HEK293 (cell line): ENCODE measurements at regions not wholly inside any gene's neighbourhood (a gene's known extent, or its start where the extent isn't known, plus 50 kb on each side); places are given as distances from the start of the nearest gene placed in this dataset.

Source experiments
- CTCF ChIA-PET: fragments of 350-600 bp; formaldehyde crosslinking; extraction: SDS; loops from one replicate; lab custom pipeline; 2021; ENCODE audit warnings: antibody characterized with exemption; lab: Yijun Ruan, JAX
- POLR2A ChIA-PET: fragments of 300-600 bp; formaldehyde crosslinking; extraction: SDS; loops from one replicate; lab custom pipeline; 2020; ENCODE audit warnings: antibody characterized with exemption, inconsistent platforms; lab: Yijun Ruan, JAX
- H3K27ac ChIP-seq: fragments of 200-500 bp; sonication (Bioruptor generic); 2 replicates; pipeline ENCODE4 v1.5.1; 2014; ENCODE audit warnings: low read depth, low read length, control low read depth, inconsistent platforms; ENCODE audit errors: extremely low read depth
- H3K36me3 ChIP-seq, 2 experiments: fragments of 200-500 bp in 1 of 2; sonication (Bioruptor generic) in 1 of 2; 1 replicate in 1 of 2; 2 replicates in 1 of 2; pipeline ENCODE4 v1.5.1; 2014 to 2017; ENCODE audit warnings: inconsistent platforms in 2 of 2, low read length in 2 of 2; ENCODE audit not compliant: control insufficient read depth in 2 of 2, insufficient read depth in 1 of 2
- H3K4me1 ChIP-seq: fragments of 200-500 bp; sonication (Bioruptor generic); 2 replicates; pipeline ENCODE4 v1.5.1; 2014; ENCODE audit warnings: mild to moderate bottlenecking, low read length, inconsistent platforms; ENCODE audit not compliant: control insufficient read depth, insufficient read depth
- H3K4me3 ChIP-seq: 2 replicates; pipeline ENCODE4 v1.5.1; 2011; ENCODE audit warnings: low read depth, mild to moderate bottlenecking, control low read depth, low read length, moderate library complexity
- H3K9me3 ChIP-seq: fragments of 200-500 bp; sonication (Bioruptor generic); 2 replicates; pipeline ENCODE4 v1.5.1; 2014; ENCODE audit warnings: low read depth, low read length, inconsistent platforms; ENCODE audit not compliant: control insufficient read depth, insufficient read depth
- BCL11A ChIP-seq: fragments of 450-650 bp; formaldehyde crosslinking; IDR thresholded peaks from 2 replicates; pipeline ENCODE4 v1.5.1; 2016; ENCODE audit warnings: low read depth, missing biosample characterization, missing genetic modification characterization
- GFI1B ChIP-seq: fragments of 450-650 bp; formaldehyde crosslinking; IDR thresholded peaks from 2 replicates; pipeline ENCODE4 v1.5.1; 2016; ENCODE audit warnings: missing biosample characterization, missing genetic modification characterization
- GLI2 ChIP-seq: fragments of 450-650 bp; formaldehyde crosslinking; IDR thresholded peaks from 2 replicates; pipeline ENCODE4; 2017; ENCODE audit warnings: missing biosample characterization, missing genetic modification characterization, low read depth, borderline replicate concordance
- KLF16 ChIP-seq: fragments of 450-650 bp; formaldehyde crosslinking; IDR thresholded peaks from 2 replicates; pipeline ENCODE4 v1.5.1; 2017; ENCODE audit warnings: missing biosample characterization, missing genetic modification characterization
- YY2 ChIP-seq: fragments of 450-650 bp; formaldehyde crosslinking; IDR thresholded peaks from 2 replicates; pipeline ENCODE4 v1.5.1; 2016; ENCODE audit warnings: missing biosample characterization, missing genetic modification characterization
- ZBTB21 ChIP-seq: fragments of 450-650 bp; formaldehyde crosslinking; IDR thresholded peaks from 2 replicates; pipeline ENCODE4 v1.5.1; 2017; ENCODE audit warnings: missing biosample characterization, missing genetic modification characterization
- ZNF175 ChIP-seq: fragments of 450-650 bp; formaldehyde crosslinking; IDR thresholded peaks from 2 replicates; pipeline ENCODE4 v1.5.1; 2016; ENCODE audit warnings: missing biosample characterization, missing genetic modification characterization
- ZNF501 ChIP-seq: fragments of 450-650 bp; formaldehyde crosslinking; IDR thresholded peaks from 2 replicates; pipeline ENCODE4 v1.5.1; 2016; ENCODE audit warnings: missing biosample characterization, missing genetic modification characterization
- ZNF561 ChIP-seq: fragments of 450-650 bp; IDR thresholded peaks from 2 replicates; pipeline ENCODE4 v1.5.1; 2018; ENCODE audit warnings: missing biosample characterization, missing genetic modification characterization, borderline replicate concordance
- ZNF768 ChIP-seq: fragments of 450-650 bp; formaldehyde crosslinking; IDR thresholded peaks from 2 replicates; pipeline ENCODE4 v1.5.1; 2018; ENCODE audit warnings: missing biosample characterization, mild to moderate bottlenecking, missing genetic modification characterization
- ZNF843 ChIP-seq: fragments of 450-650 bp; formaldehyde crosslinking; IDR thresholded peaks from 2 replicates; pipeline ENCODE4 v1.5.1; 2016; ENCODE audit warnings: missing biosample characterization, missing genetic modification characterization
- TF ChIP-seq, protein P1 (sequence below): fragments of 450-650 bp; formaldehyde crosslinking; IDR thresholded peaks from 2 replicates; pipeline ENCODE4 v1.5.1; 2016; ENCODE audit warnings: missing biosample characterization, missing genetic modification characterization
- TF ChIP-seq, protein P2 (sequence below): fragments of 450-650 bp; formaldehyde crosslinking; IDR thresholded peaks from 2 replicates; pipeline ENCODE4 v1.5.1; 2017; ENCODE audit warnings: missing biosample characterization, missing genetic modification characterization
- TF ChIP-seq, protein P3 (sequence below): fragments of 450-650 bp; formaldehyde crosslinking; IDR thresholded peaks from 2 replicates; pipeline ENCODE4 v1.5.1; 2016; ENCODE audit warnings: missing biosample characterization, missing genetic modification characterization, low read depth
- TF ChIP-seq, protein P4 (sequence below): fragments of 450-650 bp; IDR thresholded peaks from 2 replicates; pipeline ENCODE4 v1.5.1; 2018; ENCODE audit warnings: missing biosample characterization, missing genetic modification characterization
- TF ChIP-seq, protein P5 (sequence below): fragments of 450-650 bp; formaldehyde crosslinking; IDR thresholded peaks from 2 replicates; pipeline ENCODE4 v1.5.1; 2016; ENCODE audit warnings: missing biosample characterization, missing genetic modification characterization

DNA sequence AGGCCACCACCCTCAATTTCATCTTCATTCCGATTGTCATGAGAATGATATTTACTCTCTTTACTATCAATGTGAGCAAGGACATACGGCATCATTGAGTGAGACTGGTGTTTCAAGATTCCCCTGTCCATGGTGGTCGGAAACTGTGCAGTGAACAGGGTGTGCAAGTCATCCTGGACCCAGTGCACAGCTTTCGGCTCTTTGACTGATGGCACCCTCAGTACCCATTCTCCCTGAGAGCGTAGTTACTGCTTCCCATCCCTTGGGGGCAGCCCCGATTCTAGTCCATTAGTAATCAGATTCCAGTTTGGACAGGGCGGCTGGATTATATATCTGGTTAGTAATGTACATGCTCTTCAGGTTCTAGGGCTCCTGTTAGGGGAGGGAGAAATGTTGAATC lies 61.7 kb upstream of the SUB1 start:
- ChIA-PET CTCF (interaction anchor here (0.7 to 1.3 kb wide), 3 partner anchors 10 to 119 kb away, joined by 3 to 4 read pairs (median 3); no protein-coding TSS in a partner anchor), POLR2A (no interaction called here)
- Histone ChIP-seq H3K4me1 (no peaks in the 10 kb centered on the region), H3K36me3 (no peaks in the 10 kb centered on the region), H3K9me3 (no peaks in the 10 kb centered on the region), H3K4me3 (no peak overlapping the region), H3K27ac (no peak overlapping the region)
- no peak for TF ChIP-seq YY2 (tag by site-specific recombination)
- TF ChIP-seq, protein P1, sequence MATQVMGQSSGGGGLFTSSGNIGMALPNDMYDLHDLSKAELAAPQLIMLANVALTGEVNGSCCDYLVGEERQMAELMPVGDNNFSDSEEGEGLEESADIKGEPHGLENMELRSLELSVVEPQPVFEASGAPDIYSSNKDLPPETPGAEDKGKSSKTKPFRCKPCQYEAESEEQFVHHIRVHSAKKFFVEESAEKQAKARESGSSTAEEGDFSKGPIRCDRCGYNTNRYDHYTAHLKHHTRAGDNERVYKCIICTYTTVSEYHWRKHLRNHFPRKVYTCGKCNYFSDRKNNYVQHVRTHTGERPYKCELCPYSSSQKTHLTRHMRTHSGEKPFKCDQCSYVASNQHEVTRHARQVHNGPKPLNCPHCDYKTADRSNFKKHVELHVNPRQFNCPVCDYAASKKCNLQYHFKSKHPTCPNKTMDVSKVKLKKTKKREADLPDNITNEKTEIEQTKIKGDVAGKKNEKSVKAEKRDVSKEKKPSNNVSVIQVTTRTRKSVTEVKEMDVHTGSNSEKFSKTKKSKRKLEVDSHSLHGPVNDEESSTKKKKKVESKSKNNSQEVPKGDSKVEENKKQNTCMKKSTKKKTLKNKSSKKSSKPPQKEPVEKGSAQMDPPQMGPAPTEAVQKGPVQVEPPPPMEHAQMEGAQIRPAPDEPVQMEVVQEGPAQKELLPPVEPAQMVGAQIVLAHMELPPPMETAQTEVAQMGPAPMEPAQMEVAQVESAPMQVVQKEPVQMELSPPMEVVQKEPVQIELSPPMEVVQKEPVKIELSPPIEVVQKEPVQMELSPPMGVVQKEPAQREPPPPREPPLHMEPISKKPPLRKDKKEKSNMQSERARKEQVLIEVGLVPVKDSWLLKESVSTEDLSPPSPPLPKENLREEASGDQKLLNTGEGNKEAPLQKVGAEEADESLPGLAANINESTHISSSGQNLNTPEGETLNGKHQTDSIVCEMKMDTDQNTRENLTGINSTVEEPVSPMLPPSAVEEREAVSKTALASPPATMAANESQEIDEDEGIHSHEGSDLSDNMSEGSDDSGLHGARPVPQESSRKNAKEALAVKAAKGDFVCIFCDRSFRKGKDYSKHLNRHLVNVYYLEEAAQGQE (tag by site-specific recombination), result peak; percentile 78
- TF ChIP-seq, protein P2, sequence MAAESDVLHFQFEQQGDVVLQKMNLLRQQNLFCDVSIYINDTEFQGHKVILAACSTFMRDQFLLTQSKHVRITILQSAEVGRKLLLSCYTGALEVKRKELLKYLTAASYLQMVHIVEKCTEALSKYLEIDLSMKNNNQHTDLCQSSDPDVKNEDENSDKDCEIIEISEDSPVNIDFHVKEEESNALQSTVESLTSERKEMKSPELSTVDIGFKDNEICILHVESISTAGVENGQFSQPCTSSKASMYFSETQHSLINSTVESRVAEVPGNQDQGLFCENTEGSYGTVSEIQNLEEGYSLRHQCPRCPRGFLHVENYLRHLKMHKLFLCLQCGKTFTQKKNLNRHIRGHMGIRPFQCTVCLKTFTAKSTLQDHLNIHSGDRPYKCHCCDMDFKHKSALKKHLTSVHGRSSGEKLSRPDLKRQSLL (tag by site-specific recombination), result no peak
- TF ChIP-seq ZNF768, result 0 out of 2 replicates have a peak, but pooled peaks have one; percentile 19
- TF ChIP-seq GLI2 (tag by site-specific recombination), result no peak

DNA sequence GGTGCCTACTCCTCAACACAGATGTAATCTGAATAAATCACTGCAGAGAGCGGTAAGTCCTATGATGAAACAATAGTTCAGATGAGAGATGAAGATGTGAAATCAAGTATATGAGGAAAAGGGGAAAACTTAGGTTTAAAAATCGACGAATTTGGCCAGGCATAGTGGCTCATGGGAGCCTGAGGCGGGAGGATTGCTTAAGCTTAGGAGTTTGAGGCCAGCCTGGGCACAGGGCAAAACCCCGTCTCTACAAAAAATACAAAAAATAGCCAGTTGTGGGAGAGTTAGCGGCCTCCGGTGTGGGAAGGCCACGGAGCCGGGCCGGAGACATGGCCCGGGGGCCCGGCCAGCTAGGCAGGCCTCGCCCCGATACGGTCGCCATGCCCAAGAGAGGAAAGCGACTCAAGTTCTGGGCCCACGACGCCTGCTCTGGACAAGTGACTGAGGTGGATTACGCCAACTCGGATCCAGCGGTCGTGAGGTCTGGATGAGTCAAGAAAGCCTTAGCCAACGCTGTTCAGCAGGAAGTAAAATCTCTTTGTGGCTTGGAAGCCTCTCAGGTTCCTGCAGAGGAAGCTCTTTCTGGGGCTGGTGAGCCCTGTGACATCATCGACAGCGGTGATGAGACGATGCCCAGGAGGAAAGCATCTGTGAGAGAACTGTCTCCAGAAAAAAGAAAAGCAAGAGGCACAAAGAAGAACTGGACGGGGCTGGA lies 62.8 kb upstream of the SUB1 start:
- ChIA-PET CTCF (interaction anchor here (1.0 to 1.3 kb wide), 2 partner anchors 16 to 67 kb away, joined by 3 to 4 read pairs; no protein-coding TSS in a partner anchor), POLR2A (no interaction called here)
- Histone ChIP-seq H3K27ac (no peak overlapping the region), H3K9me3 (no peaks in the 10 kb centered on the region), H3K4me3 (no peak overlapping the region), H3K36me3 (no peaks in the 10 kb centered on the region), H3K4me1 (no peaks in the 10 kb centered on the region)
- TF ChIP-seq, protein P3, sequence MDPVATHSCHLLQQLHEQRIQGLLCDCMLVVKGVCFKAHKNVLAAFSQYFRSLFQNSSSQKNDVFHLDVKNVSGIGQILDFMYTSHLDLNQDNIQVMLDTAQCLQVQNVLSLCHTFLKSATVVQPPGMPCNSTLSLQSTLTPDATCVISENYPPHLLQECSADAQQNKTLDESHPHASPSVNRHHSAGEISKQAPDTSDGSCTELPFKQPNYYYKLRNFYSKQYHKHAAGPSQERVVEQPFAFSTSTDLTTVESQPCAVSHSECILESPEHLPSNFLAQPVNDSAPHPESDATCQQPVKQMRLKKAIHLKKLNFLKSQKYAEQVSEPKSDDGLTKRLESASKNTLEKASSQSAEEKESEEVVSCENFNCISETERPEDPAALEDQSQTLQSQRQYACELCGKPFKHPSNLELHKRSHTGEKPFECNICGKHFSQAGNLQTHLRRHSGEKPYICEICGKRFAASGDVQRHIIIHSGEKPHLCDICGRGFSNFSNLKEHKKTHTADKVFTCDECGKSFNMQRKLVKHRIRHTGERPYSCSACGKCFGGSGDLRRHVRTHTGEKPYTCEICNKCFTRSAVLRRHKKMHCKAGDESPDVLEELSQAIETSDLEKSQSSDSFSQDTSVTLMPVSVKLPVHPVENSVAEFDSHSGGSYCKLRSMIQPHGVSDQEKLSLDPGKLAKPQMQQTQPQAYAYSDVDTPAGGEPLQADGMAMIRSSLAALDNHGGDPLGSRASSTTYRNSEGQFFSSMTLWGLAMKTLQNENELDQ (tag by site-specific recombination), result no peak
- TF ChIP-seq, protein P4, sequence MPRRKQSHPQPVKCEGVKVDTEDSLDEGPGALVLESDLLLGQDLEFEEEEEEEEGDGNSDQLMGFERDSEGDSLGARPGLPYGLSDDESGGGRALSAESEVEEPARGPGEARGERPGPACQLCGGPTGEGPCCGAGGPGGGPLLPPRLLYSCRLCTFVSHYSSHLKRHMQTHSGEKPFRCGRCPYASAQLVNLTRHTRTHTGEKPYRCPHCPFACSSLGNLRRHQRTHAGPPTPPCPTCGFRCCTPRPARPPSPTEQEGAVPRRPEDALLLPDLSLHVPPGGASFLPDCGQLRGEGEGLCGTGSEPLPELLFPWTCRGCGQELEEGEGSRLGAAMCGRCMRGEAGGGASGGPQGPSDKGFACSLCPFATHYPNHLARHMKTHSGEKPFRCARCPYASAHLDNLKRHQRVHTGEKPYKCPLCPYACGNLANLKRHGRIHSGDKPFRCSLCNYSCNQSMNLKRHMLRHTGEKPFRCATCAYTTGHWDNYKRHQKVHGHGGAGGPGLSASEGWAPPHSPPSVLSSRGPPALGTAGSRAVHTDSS (tag by site-specific recombination), result no peak
- TF ChIP-seq, protein P5, sequence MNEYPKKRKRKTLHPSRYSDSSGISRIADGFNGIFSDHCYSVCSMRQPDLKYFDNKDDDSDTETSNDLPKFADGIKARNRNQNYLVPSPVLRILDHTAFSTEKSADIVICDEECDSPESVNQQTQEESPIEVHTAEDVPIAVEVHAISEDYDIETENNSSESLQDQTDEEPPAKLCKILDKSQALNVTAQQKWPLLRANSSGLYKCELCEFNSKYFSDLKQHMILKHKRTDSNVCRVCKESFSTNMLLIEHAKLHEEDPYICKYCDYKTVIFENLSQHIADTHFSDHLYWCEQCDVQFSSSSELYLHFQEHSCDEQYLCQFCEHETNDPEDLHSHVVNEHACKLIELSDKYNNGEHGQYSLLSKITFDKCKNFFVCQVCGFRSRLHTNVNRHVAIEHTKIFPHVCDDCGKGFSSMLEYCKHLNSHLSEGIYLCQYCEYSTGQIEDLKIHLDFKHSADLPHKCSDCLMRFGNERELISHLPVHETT (tag by site-specific recombination), result no peak
- TF ChIP-seq ZNF501 (no peak), ZNF175 (tag by site-specific recombination) (no peak), KLF16 (no peak), ZBTB21 (tag by site-specific recombination) (no peak), GFI1B (tag by site-specific recombination) (no peak), ZNF843 (tag by site-specific recombination) (no peak), BCL11A (tag by site-specific recombination) (no peak), ZNF561 (tag by site-specific recombination) (no peak)
